ENCODE measurements at regions not wholly inside any gene's neighbourhood (a gene's known extent, or its start where the extent isn't known, plus 50 kb on each side); places are given as distances from the start of the nearest gene placed in this dataset.

DNA sequence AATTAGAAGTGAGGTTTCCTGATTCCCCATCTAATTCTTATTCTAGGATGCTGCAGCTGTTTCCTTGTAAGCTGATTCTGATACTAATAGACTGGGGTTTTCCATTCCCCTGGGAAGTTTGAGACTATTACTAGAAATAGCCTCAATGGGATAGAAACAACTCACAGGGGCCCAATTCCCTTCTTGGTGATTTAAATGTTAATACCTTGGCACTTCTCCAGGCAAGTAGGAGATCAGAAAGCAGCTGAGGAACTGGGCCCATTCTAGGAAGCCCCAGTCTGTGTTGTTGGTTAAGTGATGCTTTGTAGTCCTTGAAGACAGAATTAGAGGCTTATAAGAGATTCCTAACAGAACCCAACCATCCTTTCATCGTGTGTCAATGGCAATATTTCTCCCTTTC lies 407.0 kb upstream of the SEL1L start:
- no peak for DNase-seq
- intact Hi-C loops (cut with DNase I): no loop called here
- TF ChIP-seq EP300 (IDR thresholded peaks at IDR 0.05) (no peak), POLR2AphosphoS5 (IDR thresholded peaks at IDR 0.05) (no peak), POLR2A (IDR thresholded peaks at IDR 0.05) (no peak)
- TF ChIP-seq, protein P1, sequence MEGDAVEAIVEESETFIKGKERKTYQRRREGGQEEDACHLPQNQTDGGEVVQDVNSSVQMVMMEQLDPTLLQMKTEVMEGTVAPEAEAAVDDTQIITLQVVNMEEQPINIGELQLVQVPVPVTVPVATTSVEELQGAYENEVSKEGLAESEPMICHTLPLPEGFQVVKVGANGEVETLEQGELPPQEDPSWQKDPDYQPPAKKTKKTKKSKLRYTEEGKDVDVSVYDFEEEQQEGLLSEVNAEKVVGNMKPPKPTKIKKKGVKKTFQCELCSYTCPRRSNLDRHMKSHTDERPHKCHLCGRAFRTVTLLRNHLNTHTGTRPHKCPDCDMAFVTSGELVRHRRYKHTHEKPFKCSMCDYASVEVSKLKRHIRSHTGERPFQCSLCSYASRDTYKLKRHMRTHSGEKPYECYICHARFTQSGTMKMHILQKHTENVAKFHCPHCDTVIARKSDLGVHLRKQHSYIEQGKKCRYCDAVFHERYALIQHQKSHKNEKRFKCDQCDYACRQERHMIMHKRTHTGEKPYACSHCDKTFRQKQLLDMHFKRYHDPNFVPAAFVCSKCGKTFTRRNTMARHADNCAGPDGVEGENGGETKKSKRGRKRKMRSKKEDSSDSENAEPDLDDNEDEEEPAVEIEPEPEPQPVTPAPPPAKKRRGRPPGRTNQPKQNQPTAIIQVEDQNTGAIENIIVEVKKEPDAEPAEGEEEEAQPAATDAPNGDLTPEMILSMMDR (IDR thresholded peaks at IDR 0.05): no peak
- H3K36me3 ChIP-seq: no peaks in the 10 kb centered on the region
- H3K27me3 ChIP-seq: no peaks in the 10 kb centered on the region
- no peak overlapping the region for H3K27ac ChIP-seq
- H3K4me3 ChIP-seq: no peak overlapping the region
- 25 to 46% methylated on average over 1 of the region's 1 CpG for WGBS, 2 donors
- H3K4me1 ChIP-seq: no peaks in the 10 kb centered on the region
- H3K9me3 ChIP-seq: no peaks in the 10 kb centered on the region

DNA sequence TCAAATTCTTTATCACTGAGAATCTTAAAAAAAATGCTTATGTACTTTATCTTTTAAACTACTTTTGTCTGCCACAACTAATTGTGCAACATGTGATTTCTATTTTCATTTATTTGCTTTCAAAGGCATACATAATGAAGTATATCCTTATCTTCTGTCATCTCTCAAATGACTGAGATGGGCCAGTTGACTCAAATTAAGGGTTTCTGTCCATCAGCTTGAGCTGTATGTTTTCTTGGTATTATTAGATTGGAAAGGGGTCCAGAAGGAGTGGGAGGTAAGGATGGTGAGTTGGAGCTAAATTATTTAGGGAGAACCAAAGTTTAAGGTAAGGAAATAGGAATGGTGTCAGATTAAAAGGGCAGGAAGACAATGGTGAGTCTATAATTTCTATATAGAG lies 408.4 kb upstream of the SEL1L start:
- H3K9me3 ChIP-seq: no peaks in the 10 kb centered on the region
- H3K27ac ChIP-seq: no peak overlapping the region
- H3K27me3 ChIP-seq: no peaks in the 10 kb centered on the region
- no peak for DNase-seq
- no peak overlapping the region for H3K4me3 ChIP-seq
- TF ChIP-seq, protein P1 (IDR thresholded peaks at IDR 0.05): no peak
- no peak for TF ChIP-seq POLR2A (IDR thresholded peaks at IDR 0.05)
- TF ChIP-seq POLR2AphosphoS5 (IDR thresholded peaks at IDR 0.05): no peak
- no peak for TF ChIP-seq EP300 (IDR thresholded peaks at IDR 0.05)
- no peaks in the 10 kb centered on the region for H3K4me1 ChIP-seq
- intact Hi-C loops (cut with DNase I): no loop called here
- no peaks in the 10 kb centered on the region for H3K36me3 ChIP-seq

DNA sequence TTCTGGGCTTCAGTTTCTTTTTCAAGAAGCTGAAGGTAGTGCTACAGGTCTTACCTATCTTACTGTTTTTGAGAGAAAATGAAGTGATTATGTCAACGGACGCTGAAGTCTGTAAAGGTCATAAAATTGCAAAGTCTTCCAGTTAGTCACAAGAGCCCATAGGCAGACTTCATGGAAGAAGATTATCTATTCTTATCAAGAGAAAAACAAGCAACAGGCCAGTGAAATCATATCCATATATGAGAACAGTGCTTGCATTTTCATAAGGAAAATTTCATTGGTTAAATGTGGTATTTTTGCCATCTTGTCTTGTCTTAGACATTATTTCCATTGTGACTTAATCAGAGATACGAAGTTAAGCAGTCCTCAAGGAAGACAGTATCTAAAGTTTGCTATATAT lies 412.7 kb upstream of the SEL1L start:
- intact Hi-C loops (cut with DNase I): no loop called here
- no peak overlapping the region for H3K4me3 ChIP-seq
- H3K27me3 ChIP-seq: no peaks in the 10 kb centered on the region

DNA sequence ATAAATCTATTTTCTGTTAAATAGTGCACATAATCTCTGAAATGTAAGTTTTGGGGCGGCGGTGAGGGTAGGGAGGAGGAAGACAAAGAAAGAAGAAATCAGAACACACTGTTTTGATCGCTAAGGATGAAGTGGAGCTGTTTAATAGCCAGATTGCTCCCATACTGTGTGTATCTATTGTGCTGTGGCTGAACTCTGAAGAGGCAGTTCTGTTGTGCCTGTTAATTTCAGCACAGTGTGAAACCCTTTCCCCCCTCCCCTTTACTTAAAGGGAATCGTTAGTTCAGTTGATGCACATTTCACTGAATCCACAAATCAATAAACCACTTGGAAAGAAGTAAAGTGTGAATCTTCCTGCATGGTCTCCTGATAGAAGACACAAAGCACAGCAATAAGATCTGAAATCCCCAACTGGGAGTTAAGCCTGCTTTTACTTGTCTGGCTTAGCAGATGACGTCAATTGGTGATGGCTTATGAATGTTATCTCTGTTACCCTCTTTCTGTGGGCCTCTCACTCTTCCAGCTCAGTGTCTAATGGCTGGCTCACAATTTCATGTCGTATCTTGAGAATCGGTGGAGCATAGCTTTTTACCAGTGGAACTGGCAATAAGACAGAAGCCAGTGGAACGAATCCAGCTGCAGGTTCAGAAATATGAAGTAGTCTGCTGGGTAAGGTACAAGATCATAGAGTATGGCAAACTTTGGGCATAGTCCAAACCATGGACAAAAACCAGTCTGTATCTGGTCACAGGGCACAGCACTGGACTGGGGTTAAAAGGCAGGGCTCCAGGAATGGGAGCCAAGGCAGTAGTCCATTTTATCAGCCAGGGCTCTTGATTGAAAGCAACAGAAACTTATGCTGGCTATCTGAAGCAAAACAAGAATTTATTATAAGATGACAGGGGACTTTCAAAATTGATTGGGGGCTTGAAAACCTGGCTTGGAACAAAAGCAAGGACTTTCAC lies 413.5 kb upstream of the SEL1L start:
- H3K4me3 ChIP-seq: no peak overlapping the region
- no peak for DNase-seq
- intact Hi-C loops (cut with DNase I): no loop called here
- H3K27me3 ChIP-seq: no peaks in the 10 kb centered on the region
- WGBS, 2 donors: 79% methylated on average over 8 of the region's 8 CpGs
- TF ChIP-seq EP300 (IDR thresholded peaks at IDR 0.05): no peak
- no peak for TF ChIP-seq POLR2A (IDR thresholded peaks at IDR 0.05)
- no peaks in the 10 kb centered on the region for H3K4me1 ChIP-seq
- H3K36me3 ChIP-seq: no peaks in the 10 kb centered on the region
- H3K9me3 ChIP-seq: no peaks in the 10 kb centered on the region
- H3K27ac ChIP-seq: no peak overlapping the region

More for the DNA sequence above, 412.7 kb upstream of the SEL1L start:
- Histone ChIP-seq H3K36me3 (no peaks in the 10 kb centered on the region), H3K4me1 (no peaks in the 10 kb centered on the region), H3K9me3 (no peaks in the 10 kb centered on the region), H3K27ac (no peak overlapping the region)
- TF ChIP-seq, protein P1 (IDR thresholded peaks at IDR 0.05): no peak
- no peak for TF ChIP-seq EP300 (IDR thresholded peaks at IDR 0.05)
- TF ChIP-seq POLR2AphosphoS5 (IDR thresholded peaks at IDR 0.05): no peak
- no peak for TF ChIP-seq POLR2A (IDR thresholded peaks at IDR 0.05)
- 67 to 81% methylated on average over 3 of the region's 3 CpGs for WGBS, 2 donors
- no peak for DNase-seq

DNA sequence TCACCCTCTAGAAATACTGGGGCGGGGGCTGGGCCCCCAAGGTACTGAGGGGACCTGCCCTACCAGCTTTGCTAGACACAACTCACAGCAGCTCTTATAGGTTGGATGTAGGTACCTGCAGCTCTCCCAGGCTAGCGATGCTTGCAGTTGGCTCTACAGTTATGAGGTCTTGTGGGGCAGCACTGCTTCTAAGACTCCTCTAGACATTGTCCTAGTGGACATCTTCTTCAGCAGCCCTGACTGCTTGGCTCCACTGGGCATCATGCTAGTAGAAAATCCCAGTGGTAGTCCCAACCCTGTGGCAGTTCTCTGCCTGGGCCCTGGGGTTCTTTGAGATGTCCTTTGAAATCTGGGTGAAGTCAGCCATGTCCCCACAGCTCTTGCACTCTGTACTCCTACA lies 419.3 kb upstream of the SEL1L start:
- H3K27me3 ChIP-seq: no peaks in the 10 kb centered on the region
- H3K27ac ChIP-seq: no peak overlapping the region
- intact Hi-C loops (cut with DNase I): no loop called here
- no peak for DNase-seq
- no peaks in the 10 kb centered on the region for H3K9me3 ChIP-seq
- H3K36me3 ChIP-seq: no peaks in the 10 kb centered on the region
- no peak overlapping the region for H3K4me3 ChIP-seq
- no peaks in the 10 kb centered on the region for H3K4me1 ChIP-seq
- TF ChIP-seq POLR2A (IDR thresholded peaks at IDR 0.05) (no peak), POLR2AphosphoS5 (IDR thresholded peaks at IDR 0.05) (no peak), EP300 (IDR thresholded peaks at IDR 0.05) (no peak)
- TF ChIP-seq, protein P1 (IDR thresholded peaks at IDR 0.05): no peak
- 57 to 71% methylated on average over 2 of the region's 2 CpGs for WGBS, 2 donors

Data from sigmoid colon (tissue), 6 donors.